ENCODE measurements at regions not wholly inside any gene's neighbourhood (a gene's known extent, or its start where the extent isn't known, plus 50 kb on each side); places are given as distances from the start of the nearest gene placed in this dataset.

DNA sequence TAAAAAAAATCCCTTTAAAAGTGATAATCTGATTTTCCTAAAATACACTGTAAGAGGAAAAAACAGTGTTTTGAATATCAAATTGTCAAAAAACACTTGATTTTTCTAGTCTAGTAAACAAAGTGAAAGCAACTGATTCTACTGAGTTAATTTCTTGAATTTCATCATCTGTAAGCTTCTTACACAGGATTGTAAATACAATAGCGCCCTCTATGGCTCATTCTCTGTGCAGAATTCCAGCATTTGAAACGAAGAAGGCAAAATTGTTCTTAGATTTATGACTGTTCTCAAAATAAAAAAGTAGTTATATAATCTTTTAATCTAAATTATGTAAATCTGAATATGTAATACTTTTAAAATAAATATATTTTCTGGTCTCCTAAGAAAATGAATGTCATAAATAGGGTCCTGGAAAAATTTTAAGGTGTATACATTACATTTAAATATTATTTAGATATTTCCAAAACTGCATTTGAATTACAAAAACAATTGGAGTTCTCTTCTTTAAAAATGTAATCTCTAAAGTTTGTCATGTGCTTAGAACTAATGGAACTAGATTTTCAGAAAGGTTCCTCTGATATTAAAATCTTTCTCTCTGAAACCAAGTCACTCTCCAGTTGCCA is 176.9 kb upstream of the MC4R start:
- no peak overlapping the region for H3K4me2 ChIP-seq (ENCODE audit: low read length)
- no peak overlapping the region for H2BK5ac ChIP-seq (ENCODE audit: low read depth, low read length, poor library complexity)
- no peak overlapping the region for H2BK120ac ChIP-seq (ENCODE audit: insufficient read depth, low read length, poor library complexity)
- no peak overlapping the region for H3K4me3 ChIP-seq (ENCODE audit: low read depth, low read length)
- H4K91ac ChIP-seq (ENCODE audit: low read depth, low read length), result no peak overlapping the region
- H3K9me3 ChIP-seq (ENCODE audit: insufficient read depth, low read depth, low read length), result peaks cover 4% of the 10 kb centered on the region
- no peak overlapping the region for H3K14ac ChIP-seq (ENCODE audit: low read length)
- H3K79me2 ChIP-seq (ENCODE audit: control insufficient read depth, insufficient read depth, low read length, poor library complexity), result no peaks in the 10 kb centered on the region
- H3K4ac ChIP-seq (ENCODE audit: low read depth, low read length), result no peak overlapping the region
- H3K36me3 ChIP-seq (ENCODE audit: control insufficient read depth in 1 of 2, insufficient read depth in 2 of 2, low read length in 2 of 2), result no peaks in the 10 kb centered on the region
- no peak overlapping the region for H3K27ac ChIP-seq (ENCODE audit: low read depth, low read length)
- no CpG with 5 or more reads among the region's 2 CpGs for WGBS (ENCODE audit: extremely low coverage, insufficient coverage, insufficient read length)
- no peak overlapping the region for H3K23ac ChIP-seq (ENCODE audit: low read length)
- H4K8ac ChIP-seq (ENCODE audit: low read depth, low read length), result no peak overlapping the region
- H4K12ac ChIP-seq (ENCODE audit: low read depth, low read length), result no peak overlapping the region
- DNase-seq, result peak; percentile 38 to 92
- H2AFZ ChIP-seq (ENCODE audit: insufficient read depth, low read length, poor library complexity), result no peak overlapping the region
- H3K4me1 ChIP-seq (ENCODE audit: control insufficient read depth in 1 of 2, insufficient read depth in 2 of 2, low read length in 2 of 2), result no peaks in the 10 kb centered on the region
- no peak overlapping the region for H2AK5ac ChIP-seq (ENCODE audit: low read length)
- H2BK12ac ChIP-seq (ENCODE audit: low read length), result no peak overlapping the region
- no peak overlapping the region for H3K18ac ChIP-seq (ENCODE audit: low read length)
- H3K9ac ChIP-seq (ENCODE audit: low read length), result no peak overlapping the region
- H3K79me1 ChIP-seq (ENCODE audit: low read length), result no peaks in the 10 kb centered on the region
- H3K27me3 ChIP-seq (ENCODE audit: insufficient read depth, low read length), result no peaks in the 10 kb centered on the region

DNA sequence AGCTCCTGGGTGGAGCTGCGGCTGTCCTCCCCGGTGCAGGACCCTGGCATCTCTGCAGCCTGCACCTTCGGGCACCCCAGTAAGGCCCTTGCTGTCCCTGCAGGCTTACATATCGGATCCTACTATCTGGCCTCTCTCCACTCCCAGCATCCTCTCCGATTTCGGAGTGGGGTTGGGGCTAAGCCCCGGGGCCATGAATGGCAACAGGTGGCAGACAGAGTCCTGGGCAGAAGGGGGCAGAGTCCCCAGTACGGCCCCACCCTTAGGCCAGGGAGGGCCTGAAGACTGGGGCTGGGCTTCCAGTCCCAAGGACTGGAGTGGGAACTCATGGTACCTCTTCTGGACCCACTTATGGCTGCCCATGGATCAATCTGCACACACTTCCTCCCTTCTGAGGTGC is 180.4 kb upstream of the MC4R start:
- no peak overlapping the region for H3K23ac ChIP-seq (ENCODE audit: low read length)
- no peak for DNase-seq

DNA sequence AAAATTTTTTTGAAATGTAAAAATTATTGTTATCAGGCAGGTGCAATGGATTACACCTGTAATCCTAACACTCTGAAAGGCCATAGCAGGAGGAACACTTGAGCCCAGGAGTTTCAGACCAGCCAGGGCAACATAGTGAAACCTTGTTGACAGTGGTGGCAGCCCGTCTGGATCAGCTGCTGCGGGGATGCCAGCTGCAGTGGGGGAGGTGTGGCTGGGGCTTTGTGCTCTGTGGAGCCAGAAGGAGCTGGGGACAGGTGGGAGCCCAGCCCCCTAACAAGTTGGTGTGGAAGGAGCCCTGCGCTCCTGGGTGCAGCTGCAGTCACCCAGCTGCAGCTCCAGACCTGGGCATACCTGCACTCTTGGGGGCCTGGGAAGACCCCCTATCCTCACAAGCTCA is 182.4 kb upstream of the MC4R start:
- Histone ChIP-seq H3K36me3 (ENCODE audit: control insufficient read depth in 1 of 2, insufficient read depth in 2 of 2, low read length in 2 of 2) (no peaks in the 10 kb centered on the region), H3K27ac (ENCODE audit: low read depth, low read length) (no peak overlapping the region), H3K4me3 (ENCODE audit: low read depth, low read length) (no peak overlapping the region), H3K18ac (ENCODE audit: low read length) (no peak overlapping the region), H2BK12ac (ENCODE audit: low read length) (no peak overlapping the region), H2AFZ (ENCODE audit: insufficient read depth, low read length, poor library complexity) (no peak overlapping the region), H3K4ac (ENCODE audit: low read depth, low read length) (no peak overlapping the region), H4K12ac (ENCODE audit: low read depth, low read length) (no peak overlapping the region), H4K8ac (ENCODE audit: low read depth, low read length) (no peak overlapping the region), H3K4me1 (ENCODE audit: control insufficient read depth in 1 of 2, insufficient read depth in 2 of 2, low read length in 2 of 2) (no peaks in the 10 kb centered on the region), H3K79me2 (ENCODE audit: control insufficient read depth, insufficient read depth, low read length, poor library complexity) (no peaks in the 10 kb centered on the region), H2BK120ac (ENCODE audit: insufficient read depth, low read length, poor library complexity) (no peak overlapping the region), H4K91ac (ENCODE audit: low read depth, low read length) (no peak overlapping the region), H3K4me2 (ENCODE audit: low read length) (no peak overlapping the region), H3K23ac (ENCODE audit: low read length) (no peak overlapping the region), H3K14ac (ENCODE audit: low read length) (no peak overlapping the region), H3K9me3 (ENCODE audit: insufficient read depth, low read depth, low read length) (peaks cover 4% of the 10 kb centered on the region), H3K79me1 (ENCODE audit: low read length) (no peaks in the 10 kb centered on the region), H2AK5ac (ENCODE audit: low read length) (no peak overlapping the region), H2BK5ac (ENCODE audit: low read depth, low read length, poor library complexity) (no peak overlapping the region), H3K9ac (ENCODE audit: low read length) (no peak overlapping the region), H3K27me3 (ENCODE audit: insufficient read depth, low read length) (no peaks in the 10 kb centered on the region)
- DNase-seq, result no peak
- WGBS (ENCODE audit: extremely low coverage, insufficient coverage, insufficient read length), result no CpG with 5 or more reads among the region's 3 CpGs

More for the DNA sequence above, 180.4 kb upstream of the MC4R start:
- Histone ChIP-seq H3K4me2 (ENCODE audit: low read length) (no peak overlapping the region), H3K4me3 (ENCODE audit: low read depth, low read length) (no peak overlapping the region), H3K4me1 (ENCODE audit: control insufficient read depth in 1 of 2, insufficient read depth in 2 of 2, low read length in 2 of 2) (no peaks in the 10 kb centered on the region), H3K36me3 (ENCODE audit: control insufficient read depth in 1 of 2, insufficient read depth in 2 of 2, low read length in 2 of 2) (no peaks in the 10 kb centered on the region), H2AK5ac (ENCODE audit: low read length) (no peak overlapping the region), H2BK12ac (ENCODE audit: low read length) (no peak overlapping the region), H3K18ac (ENCODE audit: low read length) (no peak overlapping the region), H3K14ac (ENCODE audit: low read length) (no peak overlapping the region), H3K79me1 (ENCODE audit: low read length) (no peaks in the 10 kb centered on the region), H4K8ac (ENCODE audit: low read depth, low read length) (no peak overlapping the region), H3K27me3 (ENCODE audit: insufficient read depth, low read length) (no peaks in the 10 kb centered on the region), H4K12ac (ENCODE audit: low read depth, low read length) (no peak overlapping the region), H3K9ac (ENCODE audit: low read length) (no peak overlapping the region), H2BK120ac (ENCODE audit: insufficient read depth, low read length, poor library complexity) (no peak overlapping the region), H3K9me3 (ENCODE audit: insufficient read depth, low read depth, low read length) (peaks cover 4% of the 10 kb centered on the region), H3K79me2 (ENCODE audit: control insufficient read depth, insufficient read depth, low read length, poor library complexity) (no peaks in the 10 kb centered on the region), H3K4ac (ENCODE audit: low read depth, low read length) (no peak overlapping the region), H2AFZ (ENCODE audit: insufficient read depth, low read length, poor library complexity) (no peak overlapping the region), H3K27ac (ENCODE audit: low read depth, low read length) (no peak overlapping the region), H2BK5ac (ENCODE audit: low read depth, low read length, poor library complexity) (no peak overlapping the region), H4K91ac (ENCODE audit: low read depth, low read length) (no peak overlapping the region)
- WGBS (ENCODE audit: extremely low coverage, insufficient coverage, insufficient read length), result no CpG with 5 or more reads among the region's 8 CpGs

DNA sequence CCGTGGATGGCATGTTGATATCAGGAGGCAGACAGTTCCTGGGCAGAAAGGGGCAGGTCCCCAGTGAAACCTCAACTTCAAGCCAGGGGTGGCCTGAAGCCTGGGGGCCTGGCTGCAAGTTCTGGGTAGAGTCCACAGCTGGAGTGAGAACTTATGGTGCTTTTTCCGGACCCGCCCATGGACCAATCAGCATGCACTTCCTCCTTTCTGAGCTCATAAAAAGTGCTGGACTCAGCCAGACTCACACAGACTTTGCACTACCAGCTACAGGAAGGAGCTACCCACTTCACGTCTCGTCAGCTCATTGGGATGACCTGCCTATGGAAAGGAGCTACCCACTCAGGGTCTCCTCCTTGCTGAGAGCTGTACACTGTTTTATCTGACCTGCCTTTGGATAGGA is 183.1 kb upstream of the MC4R start:
- Histone ChIP-seq H2AK5ac (ENCODE audit: low read length) (no peak overlapping the region), H3K79me2 (ENCODE audit: control insufficient read depth, insufficient read depth, low read length, poor library complexity) (no peaks in the 10 kb centered on the region), H2BK120ac (ENCODE audit: insufficient read depth, low read length, poor library complexity) (no peak overlapping the region), H3K4me2 (ENCODE audit: low read length) (no peak overlapping the region), H3K79me1 (ENCODE audit: low read length) (no peaks in the 10 kb centered on the region), H4K12ac (ENCODE audit: low read depth, low read length) (no peak overlapping the region), H2BK12ac (ENCODE audit: low read length) (no peak overlapping the region), H3K27ac (ENCODE audit: low read depth, low read length) (no peak overlapping the region), H3K18ac (ENCODE audit: low read length) (no peak overlapping the region), H3K4me3 (ENCODE audit: low read depth, low read length) (no peak overlapping the region), H3K4me1 (ENCODE audit: control insufficient read depth in 1 of 2, insufficient read depth in 2 of 2, low read length in 2 of 2) (no peaks in the 10 kb centered on the region), H3K9me3 (ENCODE audit: insufficient read depth, low read depth, low read length) (peaks cover 4% of the 10 kb centered on the region), H3K27me3 (ENCODE audit: insufficient read depth, low read length) (no peaks in the 10 kb centered on the region), H3K14ac (ENCODE audit: low read length) (no peak overlapping the region), H2AFZ (ENCODE audit: insufficient read depth, low read length, poor library complexity) (no peak overlapping the region), H3K36me3 (ENCODE audit: control insufficient read depth in 1 of 2, insufficient read depth in 2 of 2, low read length in 2 of 2) (no peaks in the 10 kb centered on the region), H4K8ac (ENCODE audit: low read depth, low read length) (no peak overlapping the region), H3K4ac (ENCODE audit: low read depth, low read length) (no peak overlapping the region), H4K91ac (ENCODE audit: low read depth, low read length) (no peak overlapping the region), H3K9ac (ENCODE audit: low read length) (no peak overlapping the region), H3K23ac (ENCODE audit: low read length) (no peak overlapping the region), H2BK5ac (ENCODE audit: low read depth, low read length, poor library complexity) (no peak overlapping the region)
- WGBS (ENCODE audit: extremely low coverage, insufficient coverage, insufficient read length), result no CpG with 5 or more reads among the region's 5 CpGs
- DNase-seq, result no peak
